ENCODE measurements at regions not wholly inside any gene's neighbourhood (a gene's known extent, or its start where the extent isn't known, plus 50 kb on each side); places are given as distances from the start of the nearest gene placed in this dataset.

DNA sequence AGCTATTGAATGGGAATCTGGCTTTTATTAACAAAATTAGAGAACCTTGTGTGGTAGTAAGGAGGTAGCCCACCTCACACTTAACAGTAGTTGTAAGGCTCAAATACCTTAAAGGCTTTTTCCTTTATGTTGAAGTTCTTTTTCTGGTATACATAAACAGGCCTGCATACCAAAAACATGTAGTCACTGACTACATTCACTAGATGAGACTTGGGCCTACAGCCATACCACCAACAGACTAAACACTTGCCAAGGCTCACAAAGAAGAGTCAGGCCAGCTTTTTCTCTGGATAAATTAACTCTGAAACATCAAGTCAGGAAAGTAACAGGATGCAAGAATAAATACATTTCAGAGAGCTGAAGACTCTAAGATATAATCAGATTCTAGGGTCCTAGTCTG lies 78.6 kb upstream of the MPDZ start:
- H3K36me3 ChIP-seq = no peaks in the 10 kb centered on the region
- peak in 1 of 2 donors; percentile 71 for DNase-seq
- no peaks in the 10 kb centered on the region for H3K27me3 ChIP-seq
- peaks cover 0 to 4% (median 0%) of the 10 kb centered on the region in 4 donors for H3K4me1 ChIP-seq
- no peak overlapping the region for H3K27ac ChIP-seq
- no peaks in the 10 kb centered on the region for H3K9me3 ChIP-seq
- TF ChIP-seq POLR2AphosphoS5 (IDR thresholded peaks at IDR 0.05) (no peak), EP300 (IDR thresholded peaks at IDR 0.05) (no peak), POLR2A (IDR thresholded peaks at IDR 0.05) (no peak)
- TF ChIP-seq, protein P1, sequence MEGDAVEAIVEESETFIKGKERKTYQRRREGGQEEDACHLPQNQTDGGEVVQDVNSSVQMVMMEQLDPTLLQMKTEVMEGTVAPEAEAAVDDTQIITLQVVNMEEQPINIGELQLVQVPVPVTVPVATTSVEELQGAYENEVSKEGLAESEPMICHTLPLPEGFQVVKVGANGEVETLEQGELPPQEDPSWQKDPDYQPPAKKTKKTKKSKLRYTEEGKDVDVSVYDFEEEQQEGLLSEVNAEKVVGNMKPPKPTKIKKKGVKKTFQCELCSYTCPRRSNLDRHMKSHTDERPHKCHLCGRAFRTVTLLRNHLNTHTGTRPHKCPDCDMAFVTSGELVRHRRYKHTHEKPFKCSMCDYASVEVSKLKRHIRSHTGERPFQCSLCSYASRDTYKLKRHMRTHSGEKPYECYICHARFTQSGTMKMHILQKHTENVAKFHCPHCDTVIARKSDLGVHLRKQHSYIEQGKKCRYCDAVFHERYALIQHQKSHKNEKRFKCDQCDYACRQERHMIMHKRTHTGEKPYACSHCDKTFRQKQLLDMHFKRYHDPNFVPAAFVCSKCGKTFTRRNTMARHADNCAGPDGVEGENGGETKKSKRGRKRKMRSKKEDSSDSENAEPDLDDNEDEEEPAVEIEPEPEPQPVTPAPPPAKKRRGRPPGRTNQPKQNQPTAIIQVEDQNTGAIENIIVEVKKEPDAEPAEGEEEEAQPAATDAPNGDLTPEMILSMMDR (IDR thresholded peaks at IDR 0.05) = no peak
- H3K4me3 ChIP-seq = no peak overlapping the region
- intact Hi-C loops (cut with DNase I; ENCODE audit: low total_unique reads) = no loop called here

GRCh38 chr9:13354733-13355132 lies 75.2 kb upstream of the MPDZ start:
- Histone ChIP-seq H3K27me3 (no peaks in the 10 kb centered on the region), H3K4me3 (no peak overlapping the region), H3K27ac (no peak overlapping the region), H3K4me1 (peaks cover 0 to 4% (median 0%) of the 10 kb centered on the region in 4 donors), H3K36me3 (no peaks in the 10 kb centered on the region), H3K9me3 (no peaks in the 10 kb centered on the region)
- TF ChIP-seq POLR2A (IDR thresholded peaks at IDR 0.05) = no peak
- TF ChIP-seq EP300 (IDR thresholded peaks at IDR 0.05) = no peak
- no peak for TF ChIP-seq POLR2AphosphoS5 (IDR thresholded peaks at IDR 0.05)
- TF ChIP-seq, protein P1 (IDR thresholded peaks at IDR 0.05) = no peak
- intact Hi-C loops (cut with DNase I; ENCODE audit: low total_unique reads) = no loop called here
- DNase-seq = no peak
- 67 to 73% (median 70%) methylated on average over 2 of the region's 2 CpGs for WGBS, 5 donors

- intact Hi-C loops (cut with DNase I; ENCODE audit: low total_unique reads) = no loop called here
- no peaks in the 10 kb centered on the region for H3K4me1 ChIP-seq
- no peaks in the 10 kb centered on the region for H3K36me3 ChIP-seq
- no peaks in the 10 kb centered on the region for H3K9me3 ChIP-seq
- 59 to 91% (median 78%) methylated on average over 4 of the region's 4 CpGs for WGBS, 5 donors
- H3K27me3 ChIP-seq = no peaks in the 10 kb centered on the region
- no peak for DNase-seq
- H3K27ac ChIP-seq = no peak overlapping the region
- no peak for TF ChIP-seq POLR2A (IDR thresholded peaks at IDR 0.05)
- no peak for TF ChIP-seq POLR2AphosphoS5 (IDR thresholded peaks at IDR 0.05)
- TF ChIP-seq EP300 (IDR thresholded peaks at IDR 0.05) = no peak
- TF ChIP-seq, protein P1 (IDR thresholded peaks at IDR 0.05) = no peak
- no peak overlapping the region for H3K4me3 ChIP-seq
These were observed 73.0 kb upstream of the MPDZ start for GRCh38 chr9:13352451-13352979.

DNA sequence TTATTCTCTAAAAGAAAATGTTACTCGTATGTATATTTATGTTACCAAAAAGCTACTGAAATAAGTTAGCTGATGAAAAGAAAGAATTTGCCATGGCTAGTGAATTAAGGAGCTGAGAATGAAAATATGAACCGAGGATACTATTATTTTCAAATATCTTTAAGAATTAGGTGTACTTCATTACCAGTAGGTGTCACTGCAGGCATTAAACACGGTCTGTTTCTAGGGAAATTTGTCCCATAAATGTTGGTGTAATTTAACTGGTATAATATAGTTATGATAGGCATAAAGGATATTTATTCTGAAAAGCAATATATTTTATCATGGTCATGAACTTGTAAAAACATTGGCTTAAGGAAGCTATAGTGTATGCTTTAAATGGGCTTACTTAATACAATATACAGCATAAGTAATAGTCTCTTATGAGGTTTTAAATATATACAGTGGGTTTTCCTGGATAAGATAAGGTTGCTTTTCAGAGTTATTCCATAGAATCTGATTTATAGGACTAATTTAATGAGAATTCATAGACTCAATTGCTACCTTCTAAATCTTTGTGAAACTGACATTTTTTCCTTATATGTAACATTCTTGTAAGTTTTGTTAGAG lies 72.4 kb upstream of the MPDZ start:
- Histone ChIP-seq H3K27me3 (no peaks in the 10 kb centered on the region), H3K36me3 (no peaks in the 10 kb centered on the region), H3K4me1 (no peaks in the 10 kb centered on the region), H3K4me3 (no peak overlapping the region), H3K9me3 (no peaks in the 10 kb centered on the region), H3K27ac (no peak overlapping the region)
- 6 to 12% (median 8%) methylated on average over 3 of the region's 3 CpGs for WGBS, 5 donors
- intact Hi-C loops (cut with DNase I; ENCODE audit: low total_unique reads) = no loop called here
- TF ChIP-seq, protein P1 (IDR thresholded peaks at IDR 0.05) = peak in 3 of 7 experiments; percentile 28 to 53 (median 37)
- no peak for TF ChIP-seq POLR2AphosphoS5 (IDR thresholded peaks at IDR 0.05)
- DNase-seq = peak in 1 of 2 donors; percentile 83

All from stomach (tissue), 8 donors.